H1 (cell line): ENCODE measurements at regions not wholly inside any gene's neighbourhood (a gene's known extent, or its start where the extent isn't known, plus 50 kb on each side); places are given as distances from the start of the nearest gene placed in this dataset.

Source experiments
- CTCF ChIP-seq, 3 experiments: IDR thresholded peaks; 1 replicate in 2 of 3; 2 replicates in 1 of 3; pipeline versions ENCODE4 v1.5.1 to v1.6.1; 2011; ENCODE audit warnings: low read length in 3 of 3, mild to moderate bottlenecking in 3 of 3, inconsistent platforms in 2 of 3, low read depth in 1 of 3, moderate library complexity in 1 of 3; ENCODE audit not compliant: insufficient read depth in 1 of 3; ENCODE audit errors: control extremely low read depth in 1 of 3
- EP300 ChIP-seq, 2 experiments: IDR thresholded peaks; 1 replicate in 1 of 2; 2 replicates in 1 of 2; pipeline ENCODE4 v1.6.1; 2011 to 2012; ENCODE audit warnings: low read depth in 2 of 2, low read length in 2 of 2, mild to moderate bottlenecking in 2 of 2, borderline replicate concordance in 1 of 2, inconsistent platforms in 1 of 2, moderate library complexity in 1 of 2
- EZH2 ChIP-seq: fragments of 200-600 bp; sonication (generic); IDR thresholded peaks from 2 replicates; pipeline ENCODE4 v1.7.1; 2012; ENCODE audit warnings: low read depth, mild to moderate bottlenecking, moderate library complexity, low read length, inconsistent platforms; ENCODE audit not compliant: severe bottlenecking
- GTF2F1 ChIP-seq: IDR thresholded peaks from 2 replicates; pipeline ENCODE4 v1.6.1; 2012; ENCODE audit warnings: low read depth, low read length, improper control_type of control experiment, borderline replicate concordance
- HDAC2 ChIP-seq, 2 experiments: fragments of 300-600 bp in 1 of 2; sonication (generic) in 1 of 2; IDR thresholded peaks; 2 replicates each; pipeline ENCODE4 v1.6.1; 2011 to 2012; ENCODE audit warnings: low read depth in 2 of 2, low read length in 2 of 2, mild to moderate bottlenecking in 2 of 2, moderate library complexity in 2 of 2, borderline replicate concordance in 1 of 2, inconsistent platforms in 1 of 2
- SIN3A ChIP-seq, 2 experiments: IDR thresholded peaks in 1 of 2; conservative IDR thresholded peaks in 1 of 2; 2 replicates each; pipeline ENCODE4 v1.6.1; 2011 to 2012; ENCODE audit warnings: low read length in 2 of 2, improper control_type of control experiment in 1 of 2, low read depth in 1 of 2, mild to moderate bottlenecking in 1 of 2
- SP1 ChIP-seq: IDR thresholded peaks from 2 replicates; pipeline ENCODE4 v1.6.1; 2011; ENCODE audit warnings: low read depth, low read length
- SRF ChIP-seq: IDR thresholded peaks from 2 replicates; pipeline ENCODE4 v1.6.1; 2011; ENCODE audit warnings: mild to moderate bottlenecking, low read depth, low read length, moderate library complexity
- TF ChIP-seq, protein P1 (sequence below): IDR thresholded peaks from 2 replicates; pipeline ENCODE4 v1.6.1; 2012; ENCODE audit warnings: inconsistent platforms

DNA sequence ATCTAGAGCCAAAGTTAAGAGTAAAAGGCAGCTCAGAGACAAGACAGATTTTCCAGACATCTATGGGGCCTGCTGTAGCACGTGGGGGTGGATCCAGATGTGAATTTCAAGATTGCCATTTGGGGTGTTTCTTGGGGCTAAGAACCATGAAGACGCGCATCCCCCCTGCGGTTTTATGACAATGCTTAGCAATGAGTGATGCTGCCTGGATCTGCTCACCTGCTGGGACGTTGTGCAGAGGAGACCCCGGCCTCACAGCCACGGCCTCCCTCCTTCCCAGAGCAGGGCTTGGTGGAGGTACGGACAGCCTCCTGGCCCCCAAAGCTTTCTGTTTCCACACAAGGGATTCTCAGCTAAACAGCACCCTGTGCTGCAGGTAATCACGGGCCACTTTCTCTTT, 151.5 kb upstream of the DYNLRB2 start:
- TF ChIP-seq CTCF (IDR thresholded peaks at IDR 0.05; ENCODE audit: control extremely low read depth in 1 of 3, insufficient read depth in 1 of 3, low read depth in 1 of 3, low read length in 3 of 3) (no peak), SP1 (no peak), EZH2 (no peak), SRF (no peak), EP300 (IDR thresholded peaks at IDR 0.05; ENCODE audit: borderline replicate concordance in 1 of 2, low read depth in 2 of 2, low read length in 2 of 2) (no peak), GTF2F1 (no peak), HDAC2 (IDR thresholded peaks at IDR 0.05; ENCODE audit: borderline replicate concordance in 1 of 2, low read depth in 2 of 2, low read length in 2 of 2) (no peak), SIN3A (conservative IDR thresholded peaks at IDR 0.05 in 1 of 2, IDR thresholded peaks at IDR 0.05 in 1 of 2; ENCODE audit: low read depth in 1 of 2, low read length in 2 of 2) (no peak)
- TF ChIP-seq, protein P1, sequence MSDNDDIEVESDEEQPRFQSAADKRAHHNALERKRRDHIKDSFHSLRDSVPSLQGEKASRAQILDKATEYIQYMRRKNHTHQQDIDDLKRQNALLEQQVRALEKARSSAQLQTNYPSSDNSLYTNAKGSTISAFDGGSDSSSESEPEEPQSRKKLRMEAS = no peak
